SK-N-SH (cell line): ENCODE measurements at regions not wholly inside any gene's neighbourhood (a gene's known extent, or its start where the extent isn't known, plus 50 kb on each side); places are given as distances from the start of the nearest gene placed in this dataset.

Experiments used
- EP300 ChIP-seq, 2 experiments: IDR thresholded peaks; 2 replicates each; pipeline versions ENCODE4 v1.4.0 to v1.6.1; 2012; ENCODE audit warnings: borderline replicate concordance in 1 of 2, low read depth in 1 of 2, low read length in 1 of 2
- EZH2phosphoT487 ChIP-seq: fragments of 200-600 bp; sonication (generic); IDR thresholded peaks from 2 replicates; pipeline ENCODE4 v1.6.1; 2017; ENCODE audit warnings: low read depth, mixed run types, mild to moderate bottlenecking, antibody characterized with exemption, moderate library complexity, borderline replicate concordance
- MEF2A ChIP-seq: IDR thresholded peaks from 2 replicates; pipeline ENCODE4 v1.4.0; 2012; ENCODE audit warnings: low read depth, borderline replicate concordance
- POLR2AphosphoS5 ChIP-seq: IDR thresholded peaks from 2 replicates; pipeline ENCODE4 v1.6.1; 2012; ENCODE audit warnings: low read depth, low read length
- RCOR1 ChIP-seq: fragments of 150-350 bp; IDR thresholded peaks from 2 replicates; pipeline ENCODE4 v1.6.1; 2017; ENCODE audit warnings: antibody characterized with exemption, low read length
- SIN3A ChIP-seq: IDR thresholded peaks from 2 replicates; pipeline ENCODE4 v1.6.1; 2012; ENCODE audit warnings: low read depth, mild to moderate bottlenecking, low read length, moderate library complexity, borderline replicate concordance
- SMC3 ChIP-seq: IDR thresholded peaks from 2 replicates; pipeline ENCODE4 v1.6.1; 2012; ENCODE audit warnings: low read depth, low read length, improper control_type of control experiment
- TF ChIP-seq, protein P1 (sequence below): fragments of 200-600 bp; sonication (generic); IDR thresholded peaks from 2 replicates; pipeline ENCODE4 v1.6.1; 2017; ENCODE audit warnings: antibody characterized with exemption, mild to moderate bottlenecking, moderate library complexity
- TF ChIP-seq, protein P2 (sequence below): IDR thresholded peaks from 2 replicates; pipeline ENCODE4 v1.4.0; 2012; ENCODE audit warnings: low read depth
- TF ChIP-seq, protein P3 (sequence below): IDR thresholded peaks from 2 replicates; pipeline ENCODE4 v1.6.1; 2012; ENCODE audit warnings: mild to moderate bottlenecking, low read depth, low read length, moderate library complexity
- TF ChIP-seq, protein P4 (sequence below): fragments of 150-350 bp; IDR thresholded peaks from 2 replicates; pipeline ENCODE4 v1.6.1; 2017; ENCODE audit warnings: antibody characterized with exemption, low read length, low read depth, borderline replicate concordance
- TF ChIP-seq, protein P5 (sequence below): IDR thresholded peaks from 2 replicates; pipeline ENCODE4; 2012

DNA sequence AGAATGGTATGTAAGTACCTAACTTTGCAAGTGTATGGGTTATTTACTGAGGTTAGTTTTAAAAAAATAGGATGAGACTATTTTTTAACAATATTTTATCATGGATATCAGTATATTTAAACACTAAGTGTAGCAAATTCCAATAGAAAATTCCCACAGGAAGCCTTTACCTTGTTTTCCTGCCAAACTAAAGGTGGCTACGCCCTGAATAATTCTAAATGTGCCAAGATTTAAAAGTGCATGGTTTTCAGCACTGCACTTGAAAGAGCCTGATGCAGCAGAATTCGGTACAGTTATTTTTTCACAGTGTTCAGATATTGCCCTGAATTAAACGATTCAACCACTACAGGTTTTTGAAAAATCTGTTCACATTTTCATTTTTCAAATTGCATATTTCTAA lies 1622.8 kb upstream of the B3GALT2 start:
- TF ChIP-seq, protein P1, sequence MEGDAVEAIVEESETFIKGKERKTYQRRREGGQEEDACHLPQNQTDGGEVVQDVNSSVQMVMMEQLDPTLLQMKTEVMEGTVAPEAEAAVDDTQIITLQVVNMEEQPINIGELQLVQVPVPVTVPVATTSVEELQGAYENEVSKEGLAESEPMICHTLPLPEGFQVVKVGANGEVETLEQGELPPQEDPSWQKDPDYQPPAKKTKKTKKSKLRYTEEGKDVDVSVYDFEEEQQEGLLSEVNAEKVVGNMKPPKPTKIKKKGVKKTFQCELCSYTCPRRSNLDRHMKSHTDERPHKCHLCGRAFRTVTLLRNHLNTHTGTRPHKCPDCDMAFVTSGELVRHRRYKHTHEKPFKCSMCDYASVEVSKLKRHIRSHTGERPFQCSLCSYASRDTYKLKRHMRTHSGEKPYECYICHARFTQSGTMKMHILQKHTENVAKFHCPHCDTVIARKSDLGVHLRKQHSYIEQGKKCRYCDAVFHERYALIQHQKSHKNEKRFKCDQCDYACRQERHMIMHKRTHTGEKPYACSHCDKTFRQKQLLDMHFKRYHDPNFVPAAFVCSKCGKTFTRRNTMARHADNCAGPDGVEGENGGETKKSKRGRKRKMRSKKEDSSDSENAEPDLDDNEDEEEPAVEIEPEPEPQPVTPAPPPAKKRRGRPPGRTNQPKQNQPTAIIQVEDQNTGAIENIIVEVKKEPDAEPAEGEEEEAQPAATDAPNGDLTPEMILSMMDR: no peak
- TF ChIP-seq POLR2AphosphoS5: no peak
- TF ChIP-seq, protein P2, sequence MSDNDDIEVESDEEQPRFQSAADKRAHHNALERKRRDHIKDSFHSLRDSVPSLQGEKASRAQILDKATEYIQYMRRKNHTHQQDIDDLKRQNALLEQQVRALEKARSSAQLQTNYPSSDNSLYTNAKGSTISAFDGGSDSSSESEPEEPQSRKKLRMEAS: no peak
- TF ChIP-seq, protein P3, sequence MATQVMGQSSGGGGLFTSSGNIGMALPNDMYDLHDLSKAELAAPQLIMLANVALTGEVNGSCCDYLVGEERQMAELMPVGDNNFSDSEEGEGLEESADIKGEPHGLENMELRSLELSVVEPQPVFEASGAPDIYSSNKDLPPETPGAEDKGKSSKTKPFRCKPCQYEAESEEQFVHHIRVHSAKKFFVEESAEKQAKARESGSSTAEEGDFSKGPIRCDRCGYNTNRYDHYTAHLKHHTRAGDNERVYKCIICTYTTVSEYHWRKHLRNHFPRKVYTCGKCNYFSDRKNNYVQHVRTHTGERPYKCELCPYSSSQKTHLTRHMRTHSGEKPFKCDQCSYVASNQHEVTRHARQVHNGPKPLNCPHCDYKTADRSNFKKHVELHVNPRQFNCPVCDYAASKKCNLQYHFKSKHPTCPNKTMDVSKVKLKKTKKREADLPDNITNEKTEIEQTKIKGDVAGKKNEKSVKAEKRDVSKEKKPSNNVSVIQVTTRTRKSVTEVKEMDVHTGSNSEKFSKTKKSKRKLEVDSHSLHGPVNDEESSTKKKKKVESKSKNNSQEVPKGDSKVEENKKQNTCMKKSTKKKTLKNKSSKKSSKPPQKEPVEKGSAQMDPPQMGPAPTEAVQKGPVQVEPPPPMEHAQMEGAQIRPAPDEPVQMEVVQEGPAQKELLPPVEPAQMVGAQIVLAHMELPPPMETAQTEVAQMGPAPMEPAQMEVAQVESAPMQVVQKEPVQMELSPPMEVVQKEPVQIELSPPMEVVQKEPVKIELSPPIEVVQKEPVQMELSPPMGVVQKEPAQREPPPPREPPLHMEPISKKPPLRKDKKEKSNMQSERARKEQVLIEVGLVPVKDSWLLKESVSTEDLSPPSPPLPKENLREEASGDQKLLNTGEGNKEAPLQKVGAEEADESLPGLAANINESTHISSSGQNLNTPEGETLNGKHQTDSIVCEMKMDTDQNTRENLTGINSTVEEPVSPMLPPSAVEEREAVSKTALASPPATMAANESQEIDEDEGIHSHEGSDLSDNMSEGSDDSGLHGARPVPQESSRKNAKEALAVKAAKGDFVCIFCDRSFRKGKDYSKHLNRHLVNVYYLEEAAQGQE: no peak
- TF ChIP-seq, protein P4, sequence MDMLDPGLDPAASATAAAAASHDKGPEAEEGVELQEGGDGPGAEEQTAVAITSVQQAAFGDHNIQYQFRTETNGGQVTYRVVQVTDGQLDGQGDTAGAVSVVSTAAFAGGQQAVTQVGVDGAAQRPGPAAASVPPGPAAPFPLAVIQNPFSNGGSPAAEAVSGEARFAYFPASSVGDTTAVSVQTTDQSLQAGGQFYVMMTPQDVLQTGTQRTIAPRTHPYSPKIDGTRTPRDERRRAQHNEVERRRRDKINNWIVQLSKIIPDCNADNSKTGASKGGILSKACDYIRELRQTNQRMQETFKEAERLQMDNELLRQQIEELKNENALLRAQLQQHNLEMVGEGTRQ: no peak
- no peak for TF ChIP-seq EP300 (IDR thresholded peaks at IDR 0.05; ENCODE audit: borderline replicate concordance in 1 of 2, low read depth in 1 of 2, low read length in 1 of 2)
- TF ChIP-seq, protein P5, sequence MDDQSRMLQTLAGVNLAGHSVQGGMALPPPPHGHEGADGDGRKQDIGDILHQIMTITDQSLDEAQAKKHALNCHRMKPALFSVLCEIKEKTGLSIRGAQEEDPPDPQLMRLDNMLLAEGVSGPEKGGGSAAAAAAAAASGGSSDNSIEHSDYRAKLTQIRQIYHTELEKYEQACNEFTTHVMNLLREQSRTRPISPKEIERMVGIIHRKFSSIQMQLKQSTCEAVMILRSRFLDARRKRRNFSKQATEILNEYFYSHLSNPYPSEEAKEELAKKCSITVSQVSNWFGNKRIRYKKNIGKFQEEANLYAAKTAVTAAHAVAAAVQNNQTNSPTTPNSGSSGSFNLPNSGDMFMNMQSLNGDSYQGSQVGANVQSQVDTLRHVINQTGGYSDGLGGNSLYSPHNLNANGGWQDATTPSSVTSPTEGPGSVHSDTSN: no peak
- TF ChIP-seq EZH2phosphoT487: no peak
- no peak for TF ChIP-seq RCOR1
- TF ChIP-seq SIN3A: no peak
- no peak for TF ChIP-seq SMC3
- no peak for TF ChIP-seq MEF2A
